ENCODE measurements at regions not wholly inside any gene's neighbourhood (a gene's known extent, or its start where the extent isn't known, plus 50 kb on each side); places are given as distances from the start of the nearest gene placed in this dataset.

DNA sequence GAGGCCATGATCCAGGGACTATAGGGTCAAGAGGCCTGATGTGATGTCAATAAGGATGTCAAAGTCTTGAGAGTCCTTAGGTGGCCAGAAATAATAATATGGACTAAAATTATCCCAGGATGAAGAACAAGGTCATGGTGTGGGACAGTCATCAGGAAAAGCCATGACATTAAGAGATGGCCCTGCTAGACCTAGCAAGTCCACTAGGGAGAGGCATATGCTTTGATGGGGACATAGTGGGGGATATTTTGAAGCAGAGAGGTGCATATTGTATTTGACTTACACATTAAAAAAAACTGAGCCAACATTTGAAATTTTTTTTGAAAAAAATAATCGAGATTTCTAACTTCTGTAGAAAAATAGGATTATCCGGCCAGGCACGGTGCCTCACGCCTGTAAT, 53.3 kb upstream of the CXCR4 start:
- H3K4me3 ChIP-seq: no peak overlapping the region
- no peak overlapping the region for H3K9ac ChIP-seq
- H3K9me3 ChIP-seq: peaks cover 46% of the 10 kb centered on the region
- H3K4me1 ChIP-seq: peaks cover 19% of the 10 kb centered on the region
- H3K36me3 ChIP-seq: no peaks in the 10 kb centered on the region
- no peaks in the 10 kb centered on the region for H3K27me3 ChIP-seq
- TF ChIP-seq Cebpa-rat (IDR thresholded peaks at IDR 0.05): no peak
- no peaks in the 10 kb centered on the region for H4K20me1 ChIP-seq
- no peak overlapping the region for H3K4me2 ChIP-seq
- no peak overlapping the region for H3K27ac ChIP-seq

DNA sequence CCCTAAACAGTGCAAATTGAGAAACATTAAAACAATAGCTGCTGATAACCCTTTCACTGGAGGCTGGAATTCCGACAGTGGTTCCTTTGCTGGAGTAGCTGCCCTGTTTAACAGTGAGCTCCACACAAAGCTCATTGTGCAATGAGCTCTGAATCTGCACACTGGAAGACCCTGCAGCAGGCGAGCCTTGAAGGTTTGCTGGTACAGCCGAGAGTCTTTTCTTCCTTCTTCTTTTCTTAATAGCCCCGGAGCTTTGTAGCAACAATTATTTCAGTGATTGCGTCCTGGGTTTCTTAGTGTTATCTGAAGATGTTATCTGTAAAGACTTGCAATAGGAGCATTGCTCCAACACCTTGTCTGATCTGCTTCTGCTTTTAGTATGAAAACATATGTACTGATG, 50.8 kb upstream of the CXCR4 start:
- Histone ChIP-seq H3K27ac (no peak overlapping the region), H3K4me1 (peaks cover 19% of the 10 kb centered on the region), H4K20me1 (no peaks in the 10 kb centered on the region), H3K9me3 (peaks cover 31% of the 10 kb centered on the region), H3K27me3 (no peaks in the 10 kb centered on the region), H3K4me2 (no peak overlapping the region), H3K36me3 (no peaks in the 10 kb centered on the region), H3K9ac (no peak overlapping the region), H3K4me3 (no peak overlapping the region)
- no peak for TF ChIP-seq Cebpa-rat (IDR thresholded peaks at IDR 0.05)

DNA sequence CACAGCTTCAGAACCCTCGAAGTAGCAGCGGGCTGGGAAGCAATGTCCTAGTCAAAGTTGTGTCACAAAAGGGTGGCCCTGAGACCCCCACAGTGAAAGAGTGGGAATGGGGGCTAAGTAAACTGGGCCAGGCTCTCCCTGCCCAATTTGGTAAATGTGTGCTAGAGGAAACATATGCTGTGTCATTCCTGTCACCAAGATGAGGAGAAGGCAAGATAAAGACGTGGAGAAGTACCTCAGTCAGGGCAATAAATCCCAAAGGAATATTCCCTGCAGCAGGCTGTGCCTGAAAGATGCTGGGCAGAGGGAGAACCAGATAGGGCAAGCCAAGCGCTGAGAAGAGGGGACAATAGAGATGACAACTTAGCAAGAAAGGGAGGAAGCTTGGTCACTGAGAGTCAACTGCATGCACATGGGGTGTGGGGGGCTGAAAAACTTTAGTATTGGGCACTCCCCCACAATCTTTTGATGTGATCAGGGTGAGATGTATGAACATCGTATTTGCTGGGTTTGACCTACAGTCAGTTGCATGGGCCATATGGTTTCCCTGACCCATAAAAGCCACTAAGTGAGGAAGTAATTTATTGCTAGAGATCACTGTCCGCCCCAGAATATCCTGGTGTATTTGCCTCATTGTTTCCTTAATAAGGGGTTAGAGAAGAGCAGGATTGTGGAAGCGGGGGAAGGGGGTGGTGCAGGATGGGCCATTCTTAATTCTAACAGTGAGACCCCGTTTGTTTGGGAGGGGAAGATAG, 49.9 kb upstream of the CXCR4 start:
- H3K36me3 ChIP-seq: no peaks in the 10 kb centered on the region
- H3K4me2 ChIP-seq: no peak overlapping the region
- H3K9me3 ChIP-seq: peaks cover 31% of the 10 kb centered on the region
- H3K27ac ChIP-seq: no peak overlapping the region
- no peaks in the 10 kb centered on the region for H3K27me3 ChIP-seq
- no peak overlapping the region for H3K9ac ChIP-seq
- no peak for TF ChIP-seq Cebpa-rat (IDR thresholded peaks at IDR 0.05)
- H3K4me3 ChIP-seq: no peak overlapping the region
- H3K4me1 ChIP-seq: peaks cover 19% of the 10 kb centered on the region
- no peaks in the 10 kb centered on the region for H4K20me1 ChIP-seq
